ENCODE measurements at regions not wholly inside any gene's neighbourhood (a gene's known extent, or its start where the extent isn't known, plus 50 kb on each side); places are given as distances from the start of the nearest gene placed in this dataset.
"Not testable (repeated sequence)": the region's sequence is repeated elsewhere in the genome, so short reads cannot be mapped to it uniquely, and the experiment has no call there.

DNA sequence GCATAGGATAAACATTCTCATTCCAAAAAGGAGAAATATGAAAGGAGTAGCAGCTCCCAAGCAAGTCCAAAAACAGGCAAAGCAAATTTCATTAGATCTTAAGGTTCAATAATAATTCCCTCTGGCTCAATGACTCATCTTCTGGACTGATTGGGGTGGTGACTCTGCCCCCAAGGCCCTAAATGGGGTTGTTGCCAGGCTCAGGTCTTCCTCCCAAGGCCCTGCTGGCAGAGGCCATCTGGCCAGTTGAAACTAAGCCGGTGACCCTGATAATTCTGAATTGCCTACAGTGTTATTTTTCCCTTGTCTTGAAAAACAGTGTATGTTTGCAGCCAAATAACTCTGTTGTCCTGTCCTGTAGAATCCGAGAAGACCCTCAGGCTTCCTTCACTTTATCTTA, 484.7 kb upstream of the ZNF337 start:
- not testable (repeated sequence) for TF ChIP-seq POLR2A (IDR thresholded peaks at IDR 0.05)
- TF ChIP-seq, protein P1, sequence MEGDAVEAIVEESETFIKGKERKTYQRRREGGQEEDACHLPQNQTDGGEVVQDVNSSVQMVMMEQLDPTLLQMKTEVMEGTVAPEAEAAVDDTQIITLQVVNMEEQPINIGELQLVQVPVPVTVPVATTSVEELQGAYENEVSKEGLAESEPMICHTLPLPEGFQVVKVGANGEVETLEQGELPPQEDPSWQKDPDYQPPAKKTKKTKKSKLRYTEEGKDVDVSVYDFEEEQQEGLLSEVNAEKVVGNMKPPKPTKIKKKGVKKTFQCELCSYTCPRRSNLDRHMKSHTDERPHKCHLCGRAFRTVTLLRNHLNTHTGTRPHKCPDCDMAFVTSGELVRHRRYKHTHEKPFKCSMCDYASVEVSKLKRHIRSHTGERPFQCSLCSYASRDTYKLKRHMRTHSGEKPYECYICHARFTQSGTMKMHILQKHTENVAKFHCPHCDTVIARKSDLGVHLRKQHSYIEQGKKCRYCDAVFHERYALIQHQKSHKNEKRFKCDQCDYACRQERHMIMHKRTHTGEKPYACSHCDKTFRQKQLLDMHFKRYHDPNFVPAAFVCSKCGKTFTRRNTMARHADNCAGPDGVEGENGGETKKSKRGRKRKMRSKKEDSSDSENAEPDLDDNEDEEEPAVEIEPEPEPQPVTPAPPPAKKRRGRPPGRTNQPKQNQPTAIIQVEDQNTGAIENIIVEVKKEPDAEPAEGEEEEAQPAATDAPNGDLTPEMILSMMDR (IDR thresholded peaks at IDR 0.05): not testable (repeated sequence)
